K562 (cell line): ENCODE measurements at regions not wholly inside any gene's neighbourhood (a gene's known extent, or its start where the extent isn't known, plus 50 kb on each side); places are given as distances from the start of the nearest gene placed in this dataset.

Experiments used
- ATAC-seq: fragments of 200-7000 bp; cut with Tn5 transposase; 3 replicates; pipeline ENCODE4 v1.9.1; 2020; ENCODE audit warnings: moderate library complexity
- BruUV-seq: library from RNA; stranded (reverse); fragments of 400-500 nt; replicated peaks from 2 replicates; lab custom pipeline; 2021; lab: Mats Ljungman, UMichigan
- CTCF ChIA-PET: fragments of 300-600 bp; formaldehyde crosslinking; extraction: SDS; loops from one replicate; lab custom pipeline; 2021; ENCODE audit warnings: low intra/inter-chr PET ratio; lab: Yijun Ruan, JAX
- POLR2A ChIA-PET: fragments of 300-600, 350-650 bp; sonication (Branson Sonifier 250); formaldehyde crosslinking; extraction: SDS; loops from one replicate; lab custom pipeline; 2021; ENCODE audit warnings: antibody characterized with exemption, inconsistent platforms; lab: Yijun Ruan, JAX
- DNase-seq, 4 experiments: peaks; one replicate each; pipeline versions ENCODE4 v3.0.0 to v3.0.0-alpha.2; 2011 to 2018; ENCODE audit warnings: low spot score in 3 of 4, mixed read lengths in 3 of 4; ENCODE audit errors: extremely low read depth in 1 of 4
- FAIRE-seq: peaks from 2 replicates; lab custom pipeline; 2011; peaks lifted over from hg19 to GRCh38; lab: Jason Lieb, UNC
- H2AFZ ChIP-seq: 2 replicates; pipeline ENCODE4 v1.6.0; 2011; ENCODE audit warnings: low read depth, low read length, control low read depth, inconsistent platforms
- H3K27ac ChIP-seq: fragments of 200-600 bp; 3 replicates; pipeline ENCODE4 v1.8.0; 2011; ENCODE audit warnings: low read depth, mild to moderate bottlenecking, control low read depth, inconsistent platforms, low read length, moderate library complexity, mixed read lengths; ENCODE audit errors: extremely low read depth
- H3K27me3 ChIP-seq, 2 experiments: fragments of 300-600 bp in 1 of 2; 2 replicates in 1 of 2; 3 replicates in 1 of 2; pipeline versions ENCODE4 v1.6.0 to v1.8.0; 2011; ENCODE audit warnings: inconsistent platforms in 2 of 2, low read length in 2 of 2, mild to moderate bottlenecking in 1 of 2, mixed read lengths in 1 of 2, moderate library complexity in 1 of 2; ENCODE audit not compliant: control insufficient read depth in 2 of 2, insufficient read depth in 2 of 2
- H3K36me3 ChIP-seq: fragments of 300-600 bp; 3 replicates; pipeline ENCODE4 v1.8.0; 2011; ENCODE audit warnings: mild to moderate bottlenecking, low read length, inconsistent platforms; ENCODE audit not compliant: control insufficient read depth, insufficient read depth
- H3K4me1 ChIP-seq, 2 experiments: fragments of 200-600 bp in 1 of 2; replicated peaks in 1 of 2; 2 replicates in 1 of 2; 3 replicates in 1 of 2; pipeline versions ENCODE4 v1.5.1 to v1.8.0; 2011; ENCODE audit warnings: inconsistent platforms in 2 of 2, low read length in 2 of 2, mild to moderate bottlenecking in 1 of 2, mixed read lengths in 1 of 2, moderate library complexity in 1 of 2; ENCODE audit not compliant: control insufficient read depth in 2 of 2, insufficient read depth in 2 of 2
- H3K4me2 ChIP-seq: 2 replicates; pipeline ENCODE4 v1.6.1; 2011; ENCODE audit warnings: low read length, control low read depth, inconsistent platforms, mixed read lengths; ENCODE audit not compliant: insufficient read depth
- H3K4me3 ChIP-seq: fragments of 200-600 bp; sonication (generic), shearing (Covaris generic); 2 replicates; pipeline ENCODE4 v1.5.1; 2016; ENCODE audit warnings: control low read depth, inconsistent platforms
- H3K79me2 ChIP-seq: fragments of 200-600 bp; 3 replicates; pipeline ENCODE4 v1.8.0; 2011; ENCODE audit warnings: low read length, inconsistent platforms; ENCODE audit not compliant: control insufficient read depth, insufficient read depth
- H3K9ac ChIP-seq, 2 experiments: 2 replicates each; pipeline versions ENCODE4 v1.6.0 to v1.6.1; 2011; ENCODE audit warnings: low read depth in 2 of 2, low read length in 2 of 2, control low read depth in 1 of 2, inconsistent platforms in 1 of 2, mild to moderate bottlenecking in 1 of 2, mixed read lengths in 1 of 2; ENCODE audit not compliant: insufficient read depth in 1 of 2
- H3K9me1 ChIP-seq: one replicate; pipeline ENCODE4 v1.6.0; 2011; ENCODE audit warnings: inconsistent platforms, mild to moderate bottlenecking, low read length, moderate library complexity; ENCODE audit not compliant: control insufficient read depth, insufficient read depth
- H3K9me3 ChIP-seq: replicated peaks from 2 replicates; pipeline ENCODE4 v1.5.1; 2011; ENCODE audit warnings: low read depth, low read length, inconsistent platforms; ENCODE audit not compliant: control insufficient read depth, insufficient read depth
- H4K20me1 ChIP-seq: replicated peaks from 2 replicates; pipeline ENCODE4 v1.6.1; 2011; ENCODE audit warnings: low read length, inconsistent platforms, mixed read lengths; ENCODE audit not compliant: control insufficient read depth, insufficient read depth
- HEY1 ChIP-seq: fragments of 250-450 bp; sonication (Bioruptor Pico); IDR thresholded peaks from 2 replicates; pipeline ENCODE4 v1.5.0; 2020; ENCODE audit warnings: mild to moderate bottlenecking, moderate library complexity, borderline replicate concordance
- HMBOX1 ChIP-seq: sonication (generic); IDR thresholded peaks from 2 replicates; pipeline ENCODE4 v1.6.1; 2016
- HMG20B ChIP-seq: fragments of 250-450 bp; sonication (Bioruptor Pico); IDR thresholded peaks from 2 replicates; pipeline ENCODE4 v1.5.0; 2021; ENCODE audit warnings: mild to moderate bottlenecking
- HOMEZ ChIP-seq: fragments of 250-450 bp; sonication (Bioruptor Pico); IDR thresholded peaks from 2 replicates; pipeline ENCODE4 v1.4.0; 2020; ENCODE audit warnings: mild to moderate bottlenecking, moderate library complexity
- JUND ChIP-seq, 2 experiments: IDR thresholded peaks; 2 replicates in 1 of 2; 3 replicates in 1 of 2; pipeline ENCODE4 v1.6.1; 2011; ENCODE audit warnings: borderline replicate concordance in 2 of 2, low read depth in 2 of 2, low read length in 2 of 2, improper control_type of control experiment in 1 of 2, missing biosample characterization in 1 of 2, missing genetic modification characterization in 1 of 2, missing genetic modification reagents in 1 of 2
- POLR2AphosphoS2 ChIP-seq: IDR thresholded peaks from 2 replicates; pipeline ENCODE4 v1.6.1; 2012; ENCODE audit warnings: low read length, improper control_type of control experiment
- PRPF4 ChIP-seq: fragments of 200-400 bp; formaldehyde crosslinking; IDR thresholded peaks from one replicate; pipeline ENCODE4 v1.6.1; 2017; ENCODE audit warnings: low read length, low read depth, mild to moderate bottlenecking; ENCODE audit not compliant: insufficient read depth, poor library complexity, severe bottlenecking
- RBBP5 ChIP-seq: fragments of 200-600 bp; sonication (generic); IDR thresholded peaks from 2 replicates; pipeline ENCODE4 v1.6.1; 2012; ENCODE audit warnings: borderline replicate concordance, mild to moderate bottlenecking, low read length, control low read depth, inconsistent platforms; ENCODE audit not compliant: insufficient read depth, poor library complexity, severe bottlenecking
- RBM25 ChIP-seq: fragments of 200-400 bp; formaldehyde crosslinking; IDR thresholded peaks from 2 replicates; pipeline ENCODE4 v1.6.1; 2018; ENCODE audit warnings: low read length, low read depth, moderate library complexity; ENCODE audit not compliant: severe bottlenecking
- SOX6 ChIP-seq: fragments of 450-650 bp; IDR thresholded peaks from 2 replicates; pipeline ENCODE4 v1.6.1; 2014; ENCODE audit warnings: mild to moderate bottlenecking
- SP1 ChIP-seq: sonication (generic); formaldehyde crosslinking; IDR thresholded peaks from 2 replicates; pipeline ENCODE4 v1.8.1; 2022; ENCODE audit warnings: mild to moderate bottlenecking, missing genetic modification reagents
- TAF9B ChIP-seq: fragments of 450-650 bp; IDR thresholded peaks from 2 replicates; pipeline ENCODE4 v1.6.1; 2018; ENCODE audit warnings: mild to moderate bottlenecking; ENCODE audit not compliant: partially characterized antibody
- ZNF12 ChIP-seq: sonication (generic); formaldehyde crosslinking; IDR thresholded peaks from 2 replicates; pipeline ENCODE4 v1.4.0; 2020; ENCODE audit warnings: mild to moderate bottlenecking, missing genetic modification reagents
- ZNF165 ChIP-seq: fragments of 250-450 bp; sonication (Bioruptor Pico); IDR thresholded peaks from 2 replicates; pipeline ENCODE4 v1.4.0; 2020; ENCODE audit warnings: borderline replicate concordance
- ZNF197 ChIP-seq: fragments of 200-800 bp; sonication (Bioruptor generic); IDR thresholded peaks from 2 replicates; pipeline ENCODE4 v1.6.1; 2016; ENCODE audit warnings: low read depth, missing genetic modification characterization, missing compliant biosample characterization
- ZNF668 ChIP-seq: fragments of 250-450 bp; sonication (Bioruptor Pico); IDR thresholded peaks from 2 replicates; pipeline ENCODE4 v1.8.0; 2022; ENCODE audit warnings: mild to moderate bottlenecking, inconsistent platforms
- ZNF785 ChIP-seq: fragments of 250-450 bp; sonication (Bioruptor Pico); IDR thresholded peaks from 2 replicates; pipeline ENCODE4 v1.4.0; 2020; ENCODE audit warnings: mild to moderate bottlenecking
- WGBS: fragments of 100-300 bp; shearing (Covaris generic); methylation state at CpG from one replicate; pipeline ENCODE4 v1.1.6; 2016; ENCODE audit warnings: low coverage, mixed read lengths; ENCODE audit not compliant: insufficient coverage; ENCODE audit errors: missing lambda C conversion rate; 5-methylcytosine and 5-hydroxymethylcytosine counted together
- in situ Hi-C: fragments of 300-500 bp; cut with MboI; formaldehyde crosslinking; loops from 4 replicates; pipeline ENCODE4 v1.15.0; 2018; ENCODE audit warnings: inconsistent platforms, mixed read lengths
- intact Hi-C: fragments of 100-400 bp; cut with micrococcal nuclease; formaldehyde crosslinking; loops from 2 replicates; pipeline ENCODE4 v1.14.2; 2022
- TF ChIP-seq, protein P1 (sequence below), 2 experiments: fragments of 250-450 bp in 1 of 2; fragments of 450-650 bp in 1 of 2; sonication (Bioruptor Pico) in 1 of 2; IDR thresholded peaks; 2 replicates each; pipeline versions ENCODE4 v1.6.1 to v1.8.0; 2016 to 2021; ENCODE audit warnings: mild to moderate bottlenecking in 2 of 2, moderate library complexity in 2 of 2, missing compliant biosample characterization in 1 of 2, missing genetic modification characterization in 1 of 2
- TF ChIP-seq, protein P2 (sequence below): fragments of 200-800 bp; sonication (Bioruptor generic); IDR thresholded peaks from 2 replicates; pipeline ENCODE4 v1.6.1; 2017; ENCODE audit warnings: missing genetic modification characterization, missing compliant biosample characterization

- no peak overlapping the region for H2AFZ ChIP-seq
- H3K27me3 ChIP-seq, result no peaks in the 10 kb centered on the region
- no peak overlapping the region for H3K4me2 ChIP-seq
- ChIA-PET CTCF (no interaction called here), POLR2A (no interaction called here)
- no peak overlapping the region for H3K27ac ChIP-seq
- 0% methylated on average over 2 of the region's 2 CpGs for WGBS
- H3K4me1 ChIP-seq, result no peaks in the 10 kb centered on the region
- no TSS peak for BruUV-seq
- no peak for FAIRE-seq
- in situ Hi-C loops, result no loop called here
- intact Hi-C loops, result no loop called here
- no peak for TF ChIP-seq RBBP5
- no peak for TF ChIP-seq JUND (IDR thresholded peaks at IDR 0.05; ENCODE audit: borderline replicate concordance, low read depth, low read length)
- no peak for TF ChIP-seq JUND (tag; IDR thresholded peaks at IDR 0.05; ENCODE audit: borderline replicate concordance, low read depth, low read length)
- no peak for TF ChIP-seq HEY1
- TF ChIP-seq SOX6, result no peak
- TF ChIP-seq ZNF165 (CRISPR knock-in tag), result no peak
- no peak for TF ChIP-seq POLR2AphosphoS2
- TF ChIP-seq ZNF12, result no peak
- TF ChIP-seq SP1, result no peak
- no peak for TF ChIP-seq HMBOX1
- TF ChIP-seq, protein P1, sequence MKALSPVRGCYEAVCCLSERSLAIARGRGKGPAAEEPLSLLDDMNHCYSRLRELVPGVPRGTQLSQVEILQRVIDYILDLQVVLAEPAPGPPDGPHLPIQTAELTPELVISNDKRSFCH (CRISPR knock-in tag; IDR thresholded peaks at IDR 0.05), result no peak
- TF ChIP-seq, protein P1 (tag; IDR thresholded peaks at IDR 0.05), result no peak
- TF ChIP-seq RBM25, result no peak
- no peak for TF ChIP-seq ZNF668 (CRISPR knock-in tag)
- no peak for TF ChIP-seq ZNF197 (CRISPR knock-in tag)
- TF ChIP-seq TAF9B, result no peak
- TF ChIP-seq ZNF785 (CRISPR knock-in tag), result no peak
- TF ChIP-seq HMG20B, result no peak
- no peak for TF ChIP-seq HOMEZ (CRISPR knock-in tag)
- TF ChIP-seq PRPF4, result no peak
- TF ChIP-seq, protein P2, sequence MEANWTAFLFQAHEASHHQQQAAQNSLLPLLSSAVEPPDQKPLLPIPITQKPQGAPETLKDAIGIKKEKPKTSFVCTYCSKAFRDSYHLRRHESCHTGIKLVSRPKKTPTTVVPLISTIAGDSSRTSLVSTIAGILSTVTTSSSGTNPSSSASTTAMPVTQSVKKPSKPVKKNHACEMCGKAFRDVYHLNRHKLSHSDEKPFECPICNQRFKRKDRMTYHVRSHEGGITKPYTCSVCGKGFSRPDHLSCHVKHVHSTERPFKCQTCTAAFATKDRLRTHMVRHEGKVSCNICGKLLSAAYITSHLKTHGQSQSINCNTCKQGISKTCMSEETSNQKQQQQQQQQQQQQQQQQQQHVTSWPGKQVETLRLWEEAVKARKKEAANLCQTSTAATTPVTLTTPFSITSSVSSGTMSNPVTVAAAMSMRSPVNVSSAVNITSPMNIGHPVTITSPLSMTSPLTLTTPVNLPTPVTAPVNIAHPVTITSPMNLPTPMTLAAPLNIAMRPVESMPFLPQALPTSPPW (CRISPR knock-in tag), result no peak
- TF ChIP-seq, all 486 proteins: peak for 0
- Histone ChIP-seq H3K9ac (no peak overlapping the region), H3K79me2 (no peaks in the 10 kb centered on the region), H3K9me1 (no peaks in the 10 kb centered on the region), H3K9me3 (no peaks in the 10 kb centered on the region), H3K36me3 (no peaks in the 10 kb centered on the region), H3K4me3 (no peak overlapping the region), H4K20me1 (no peaks in the 10 kb centered on the region)
- no peak for DNase-seq
- no peak for ATAC-seq
Measured at GRCh38 chr3:99356696-99357095, 281.7 kb upstream of the COL8A1 start.
